ENCODE measurements at regions not wholly inside any gene's neighbourhood (a gene's known extent, or its start where the extent isn't known, plus 50 kb on each side); places are given as distances from the start of the nearest gene placed in this dataset.
"Not testable (repeated sequence)": the region's sequence is repeated elsewhere in the genome, so short reads cannot be mapped to it uniquely, and the experiment has no call there.

DNA sequence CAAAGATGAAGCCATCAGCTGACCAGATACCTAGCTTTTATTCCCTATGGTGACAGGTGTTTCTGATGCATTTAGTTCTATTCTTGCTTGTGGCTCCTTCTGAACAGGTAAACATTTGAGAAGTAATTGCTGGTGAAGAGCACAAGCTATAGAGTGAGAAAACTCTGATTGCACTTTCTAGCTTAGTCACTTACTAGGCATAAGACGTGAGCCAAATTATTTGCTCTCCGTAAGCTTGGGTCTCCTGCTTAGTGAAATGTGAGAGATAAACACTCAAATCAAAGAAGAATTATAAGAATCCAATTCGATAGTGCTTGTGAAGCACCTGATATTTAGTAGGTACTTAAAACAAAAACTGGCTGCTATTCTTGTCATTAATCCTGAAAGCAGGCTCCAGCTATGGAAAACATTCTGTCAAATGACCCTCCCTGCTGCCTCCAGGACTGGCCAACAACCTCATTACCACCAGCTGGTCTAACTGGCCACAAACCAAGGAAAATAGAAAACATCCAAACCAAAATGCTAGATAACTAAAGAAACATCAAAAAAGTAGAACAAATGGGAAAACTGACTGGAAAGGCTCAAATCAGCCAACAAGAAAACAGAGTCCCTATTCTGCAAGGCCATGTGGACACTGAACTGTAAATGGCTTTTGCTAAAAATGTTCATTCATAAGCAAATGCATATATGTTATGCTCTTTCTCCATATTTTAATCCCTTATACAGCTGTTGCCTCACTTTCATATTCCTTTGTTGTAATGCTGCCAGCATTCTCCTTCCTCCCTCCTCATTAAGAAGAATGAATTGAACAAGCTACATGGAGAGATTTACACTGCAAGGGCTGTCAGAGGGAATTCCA, 616.1 kb downstream of the DTWD2 start:
- peak in 1 of 3 experiments; percentile 57 for DNase-seq

DNA sequence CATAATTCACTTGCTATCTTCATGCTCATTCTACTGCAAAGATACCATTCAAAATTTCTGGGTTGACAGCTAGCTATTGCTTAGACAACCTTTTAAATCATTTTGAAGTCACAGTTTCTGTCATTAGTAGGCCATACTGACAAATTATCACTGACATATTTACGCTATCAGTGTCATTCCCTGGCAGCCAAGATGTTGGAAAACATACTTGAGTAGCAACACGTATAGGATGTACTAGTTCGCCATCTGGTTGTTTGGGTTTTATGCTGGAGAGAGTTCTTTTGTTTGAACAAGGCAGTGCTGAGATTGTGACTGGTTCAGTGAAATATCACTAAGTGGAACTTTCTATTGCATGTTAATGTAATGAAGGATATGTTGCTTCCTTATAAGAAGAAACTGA, 621.9 kb downstream of the DTWD2 start:
- DNase-seq, result peak in 1 of 3 experiments; percentile 4

DNA sequence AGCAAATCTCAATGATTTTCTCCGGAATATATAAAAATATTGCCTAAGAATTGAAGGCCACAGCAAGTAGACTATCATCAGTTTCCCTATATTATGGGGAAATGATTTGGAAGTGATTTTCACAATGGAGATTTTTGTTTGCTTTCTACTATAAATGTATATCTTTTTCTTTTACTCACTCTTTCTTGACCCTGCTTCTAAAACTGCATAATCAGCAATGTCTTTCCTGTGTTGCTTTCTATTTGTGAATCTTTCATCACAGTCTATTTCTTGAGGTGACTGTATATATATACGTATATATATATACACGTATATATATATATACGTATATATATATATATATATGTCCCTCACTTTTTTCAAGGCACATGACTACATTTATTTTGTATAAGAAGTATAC, 622.6 kb downstream of the DTWD2 start:
- DNase-seq, result no peak

DNA sequence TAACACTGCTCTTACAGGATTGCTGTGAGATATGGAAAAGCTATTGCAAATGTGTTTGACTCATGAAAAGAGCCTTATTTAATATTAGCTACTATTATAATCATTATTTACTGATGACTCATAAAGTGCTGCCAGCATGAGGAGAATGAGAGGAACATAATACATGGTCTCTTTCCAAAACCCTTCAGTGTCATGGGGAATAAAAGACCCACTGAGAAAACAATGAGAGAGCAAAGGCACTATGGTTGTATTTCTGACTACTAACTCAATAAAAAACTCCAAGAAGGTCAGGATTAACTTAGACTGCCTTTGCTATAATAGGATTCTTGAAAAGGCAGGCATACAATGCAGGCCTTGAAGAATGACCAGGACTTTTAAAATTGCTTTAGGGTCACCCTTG, 633.5 kb downstream of the DTWD2 start:
- DNase-seq, result peak in 2 of 3 experiments; percentile 73 to 89

DNA sequence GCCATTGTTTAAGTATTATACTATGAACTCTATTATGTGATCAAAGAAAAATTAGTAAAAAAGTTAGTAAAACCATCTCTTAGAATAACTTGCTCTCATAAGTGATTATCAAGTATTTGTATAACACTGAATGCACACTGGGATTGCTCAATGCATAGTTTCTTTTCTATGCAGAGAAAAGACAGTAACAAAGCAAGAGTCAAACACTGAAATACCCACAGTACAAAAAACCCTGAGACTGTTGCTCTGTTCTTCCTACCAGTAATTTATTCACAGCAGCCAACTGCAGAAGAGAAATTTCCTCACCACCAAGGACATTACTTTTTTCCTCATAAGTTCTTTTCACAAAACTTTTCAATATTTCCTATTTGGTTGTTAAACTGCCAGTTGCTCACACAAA, 634.4 kb downstream of the DTWD2 start:
- no peak for DNase-seq

DNA sequence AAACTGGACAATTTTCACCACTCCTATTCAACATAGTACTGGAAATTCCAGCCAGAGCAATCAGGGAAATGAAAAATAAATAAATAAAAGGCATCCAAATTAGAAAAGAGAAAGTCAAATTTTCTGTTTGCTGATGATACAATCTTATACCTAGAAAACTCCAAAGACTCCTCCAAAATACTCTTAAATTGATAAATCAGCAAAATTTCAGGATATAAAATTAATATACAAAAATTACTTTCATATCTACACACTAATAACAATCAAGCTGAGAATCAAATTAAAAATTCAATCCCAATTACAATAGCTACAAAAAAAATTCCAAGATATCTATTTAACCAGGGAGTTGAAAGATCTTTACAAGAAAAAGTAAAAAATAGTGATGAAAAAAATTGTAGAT, 651.9 kb downstream of the DTWD2 start:
- no peak for DNase-seq

DNA sequence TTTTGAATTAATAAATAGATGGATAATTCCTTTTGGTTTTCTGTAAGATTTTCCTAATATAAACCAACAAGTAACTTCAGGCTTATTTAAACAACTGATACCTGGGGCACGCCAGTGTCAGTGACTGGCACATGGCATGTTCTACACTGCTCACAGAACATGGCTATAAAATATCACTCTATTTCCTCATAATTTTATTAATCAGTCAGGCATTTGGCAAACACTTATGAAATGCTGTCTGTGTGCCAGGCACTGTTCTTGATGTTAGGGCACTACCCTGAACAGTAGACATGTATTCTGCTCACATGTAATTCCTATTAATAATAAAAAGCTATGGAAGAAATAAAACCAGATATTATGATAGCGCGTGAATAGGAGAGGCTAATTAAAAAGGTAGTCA, 661.0 kb downstream of the DTWD2 start:
- no peak for DNase-seq

DNA sequence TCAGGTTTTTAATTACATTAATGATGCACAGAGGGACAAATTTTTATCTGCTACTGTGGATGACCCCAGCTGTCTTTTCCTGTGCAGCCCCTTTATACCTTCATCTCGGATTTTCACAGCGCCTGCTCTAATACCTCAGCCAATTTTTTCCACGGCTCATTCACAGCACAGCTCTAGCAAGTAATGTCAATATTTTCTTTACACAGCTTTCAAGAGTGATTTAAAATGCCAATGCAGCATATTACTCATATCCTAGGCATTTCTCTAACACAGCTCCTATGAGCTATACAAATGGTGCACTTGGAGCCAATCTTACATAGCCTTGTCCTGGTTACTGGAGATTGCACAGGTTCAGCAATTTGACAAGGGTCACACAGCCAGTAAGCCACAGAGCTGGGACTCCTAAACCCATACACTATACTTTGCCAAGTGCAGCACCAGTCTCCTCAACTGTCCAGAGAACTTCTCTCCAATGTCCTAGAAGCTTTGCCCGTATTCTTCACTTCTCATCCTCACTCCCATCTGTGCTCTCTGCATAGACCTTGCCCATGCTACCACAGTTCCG, 661.8 kb downstream of the DTWD2 start:
- DNase-seq, result no peak

DNA sequence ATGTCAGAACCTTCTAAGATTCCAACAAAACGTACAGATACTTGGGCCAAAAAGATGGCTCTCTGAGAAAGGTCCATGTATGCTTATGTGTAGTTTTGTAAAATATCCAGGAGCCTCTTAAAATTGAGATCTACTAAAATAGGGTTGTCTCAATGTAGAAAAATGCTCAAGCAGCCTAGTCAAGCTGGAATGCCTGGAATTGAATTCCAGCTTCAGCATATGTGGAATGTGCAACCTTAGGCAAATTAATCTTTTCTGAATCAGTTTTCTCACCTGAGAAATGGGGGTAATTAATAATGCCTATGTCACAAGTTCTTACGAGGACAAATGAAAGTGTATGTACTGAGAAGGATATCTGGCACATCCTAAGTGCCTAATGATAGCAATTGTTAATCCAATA, 662.4 kb downstream of the DTWD2 start:
- no peak for DNase-seq

DNA sequence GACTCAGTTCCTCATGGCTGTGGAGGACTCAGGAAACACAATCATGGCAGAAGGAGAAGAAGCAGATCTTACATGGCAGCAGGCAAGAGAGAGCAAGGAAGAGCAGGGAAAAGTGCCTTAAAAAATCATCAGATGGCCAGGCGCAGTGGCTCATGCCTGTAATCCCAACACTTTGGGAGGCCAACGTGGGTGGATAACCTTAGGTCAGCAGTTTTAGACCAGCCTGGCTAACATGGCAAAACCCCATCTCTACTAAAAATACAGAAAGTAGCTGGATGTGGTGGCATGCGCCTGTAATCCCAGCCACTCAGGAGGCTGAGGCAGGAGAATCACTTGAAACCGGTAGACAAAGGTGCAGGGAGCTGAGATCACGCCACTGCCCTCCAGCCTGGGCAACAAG, 664.6 kb downstream of the DTWD2 start:
- DNase-seq, result not testable (repeated sequence)

DNA sequence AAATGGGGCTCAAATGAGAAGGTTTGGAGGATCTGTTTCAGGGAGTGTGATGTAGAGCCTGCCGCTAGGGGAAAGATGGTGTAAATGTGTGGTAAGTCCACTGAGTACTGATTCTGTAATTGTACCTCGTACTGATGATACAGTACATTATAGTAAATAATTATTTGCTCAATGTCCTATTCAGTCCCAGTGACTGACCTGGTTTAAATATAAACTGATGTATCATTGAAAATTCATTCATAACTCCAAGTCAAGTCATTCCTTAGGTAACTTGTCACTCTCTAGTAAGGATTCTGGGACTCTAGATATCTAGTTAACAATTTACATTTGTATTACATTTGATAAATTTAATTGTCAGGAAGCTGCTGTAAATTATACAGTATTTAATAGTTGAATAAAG, 667.3 kb downstream of the DTWD2 start:
- DNase-seq, result no peak

DNA sequence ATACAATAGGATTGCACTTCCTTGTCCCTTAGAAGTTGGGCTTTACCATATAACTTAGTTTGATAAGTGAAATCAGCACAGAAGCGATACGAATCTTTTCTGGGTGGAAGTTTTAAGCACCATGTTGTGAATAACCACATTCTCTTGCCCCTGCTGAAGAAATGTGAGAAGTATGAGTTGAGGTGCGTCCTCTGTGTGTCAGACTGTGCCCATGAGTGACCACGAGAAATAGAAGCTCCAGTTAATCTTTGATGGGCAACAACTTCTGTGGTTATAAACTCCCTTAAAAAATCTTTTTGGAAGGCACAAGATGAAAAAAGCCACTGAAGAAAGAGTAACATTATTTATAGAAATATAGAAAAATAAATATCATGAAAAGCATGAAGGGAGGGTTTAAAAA, 668.2 kb downstream of the DTWD2 start:
- DNase-seq, result no peak

DNA sequence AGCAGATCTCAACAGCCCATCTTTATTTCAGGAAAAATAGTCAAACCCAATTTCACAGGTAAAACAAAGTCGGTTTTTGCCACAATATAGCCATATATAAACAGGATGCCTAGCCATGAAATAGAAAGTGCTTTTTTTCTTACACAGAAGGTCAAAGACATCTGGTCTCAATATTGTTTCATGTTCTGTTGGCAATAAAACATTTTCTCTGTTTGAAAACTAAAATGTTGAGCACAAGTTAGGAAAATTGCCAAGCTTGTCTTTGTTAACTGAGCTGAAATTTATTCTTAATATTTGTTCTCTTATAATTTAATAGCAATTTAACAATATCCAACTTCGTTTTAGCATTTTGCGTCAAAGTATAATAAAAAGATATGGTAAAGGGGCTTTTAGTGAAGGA, 673.4 kb downstream of the DTWD2 start:
- no peak for DNase-seq

DNA sequence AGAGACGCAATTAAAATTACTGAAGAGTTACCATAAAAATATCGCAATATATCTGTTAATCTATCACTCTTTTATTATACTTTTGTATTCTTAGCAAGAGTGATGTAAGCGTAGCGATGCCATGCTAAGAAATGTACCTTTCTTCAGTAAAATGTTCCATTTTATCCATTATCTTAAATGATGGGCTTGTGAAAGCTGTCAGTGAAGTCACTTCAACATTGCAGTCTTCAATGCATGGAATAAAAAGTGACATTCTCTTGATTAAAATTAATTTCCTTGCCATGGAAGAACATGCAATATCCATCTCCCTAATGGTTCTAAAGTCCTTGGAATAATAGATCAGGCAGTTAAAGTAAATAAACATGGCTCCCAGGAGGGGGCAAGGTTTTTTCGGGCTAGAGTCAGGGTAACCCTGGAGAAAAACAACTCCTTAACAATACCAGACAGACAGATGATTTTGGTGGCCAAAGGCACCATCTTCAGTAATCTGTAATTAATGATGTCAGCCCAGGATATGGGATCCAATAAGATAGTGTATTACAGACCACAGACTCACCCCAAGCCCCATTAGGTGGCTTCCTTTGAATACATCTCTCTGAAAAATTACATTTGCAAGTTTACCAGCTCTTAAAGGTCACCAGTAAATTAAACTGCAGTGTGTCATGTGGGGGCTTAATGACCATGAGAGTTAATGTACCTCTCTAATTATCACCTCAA, 677.1 kb downstream of the DTWD2 start:
- peak in 1 of 3 experiments; percentile 18 for DNase-seq

DNA sequence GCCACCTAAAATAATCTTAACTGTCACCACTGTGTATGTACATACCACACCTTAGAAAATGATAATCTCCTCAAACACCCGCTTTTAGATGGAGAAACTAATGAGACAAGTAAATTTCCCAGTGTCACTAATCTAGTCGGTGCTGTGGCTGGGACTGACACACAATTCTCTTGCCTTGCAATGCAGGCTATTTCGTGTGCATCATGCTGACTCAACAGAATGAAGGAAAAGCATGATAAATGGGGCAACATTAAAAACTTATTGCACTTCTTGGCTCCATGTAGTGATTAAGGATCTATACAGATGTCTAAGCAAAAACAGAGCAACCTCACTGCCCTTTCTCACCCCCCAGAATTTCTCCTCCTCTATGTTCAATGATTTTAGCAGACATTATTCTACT, 677.9 kb downstream of the DTWD2 start:
- no peak for DNase-seq

DNA sequence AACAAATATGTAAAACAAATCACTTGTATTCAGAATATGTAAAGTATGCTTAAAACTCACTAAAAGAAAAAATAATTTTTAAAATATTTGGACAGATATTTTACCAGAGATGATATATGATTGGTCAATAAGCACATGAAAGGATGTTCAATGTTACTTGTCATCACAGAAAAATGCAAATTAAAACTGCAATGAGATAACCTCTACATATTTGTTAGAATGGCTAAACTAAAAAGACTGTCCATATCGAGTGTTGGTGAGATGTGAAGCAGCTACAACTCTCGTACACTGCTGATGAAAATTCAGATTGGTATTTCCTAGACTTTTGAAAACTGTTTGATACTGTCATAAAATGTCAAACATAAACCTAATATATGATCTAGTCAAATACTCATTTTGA, 685.1 kb downstream of the DTWD2 start:
- DNase-seq, result no peak

DNA sequence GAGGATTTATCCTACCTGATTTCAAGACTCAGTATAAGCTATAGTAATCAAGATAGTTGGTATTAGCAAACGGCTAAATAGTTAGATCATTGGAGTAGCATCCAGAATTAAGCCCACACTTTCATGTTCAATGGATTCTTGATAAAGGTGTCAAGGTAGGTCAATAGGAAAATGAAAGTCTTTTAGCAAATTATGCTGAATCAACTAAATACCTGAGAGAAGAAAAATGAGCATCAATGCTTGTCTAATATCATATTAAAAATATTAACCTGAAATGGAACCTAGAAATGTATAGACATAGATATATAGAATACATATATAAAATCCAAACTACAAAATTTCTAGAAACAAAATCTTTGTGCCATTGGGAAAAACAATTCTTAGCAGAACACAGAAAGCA, 685.6 kb downstream of the DTWD2 start:
- DNase-seq, result no peak

DNA sequence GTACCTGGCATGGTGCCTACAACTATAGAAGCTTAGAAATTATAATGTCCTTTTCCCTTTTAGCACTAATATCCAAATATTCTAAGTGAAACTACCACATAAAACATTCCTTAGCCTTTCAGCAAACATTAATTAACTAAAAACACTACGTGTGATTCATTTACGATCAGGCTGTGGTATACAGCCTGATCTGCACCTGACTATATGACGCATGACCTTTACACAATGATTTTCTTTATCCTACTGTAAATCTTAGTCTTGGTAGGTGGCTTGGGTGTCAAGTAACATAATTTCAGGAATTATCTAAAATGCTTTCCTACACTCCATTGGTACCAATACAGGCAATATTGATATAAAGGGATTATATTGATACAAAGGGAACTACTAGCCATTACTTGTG, 686.7 kb downstream of the DTWD2 start:
- no peak for DNase-seq

DNA sequence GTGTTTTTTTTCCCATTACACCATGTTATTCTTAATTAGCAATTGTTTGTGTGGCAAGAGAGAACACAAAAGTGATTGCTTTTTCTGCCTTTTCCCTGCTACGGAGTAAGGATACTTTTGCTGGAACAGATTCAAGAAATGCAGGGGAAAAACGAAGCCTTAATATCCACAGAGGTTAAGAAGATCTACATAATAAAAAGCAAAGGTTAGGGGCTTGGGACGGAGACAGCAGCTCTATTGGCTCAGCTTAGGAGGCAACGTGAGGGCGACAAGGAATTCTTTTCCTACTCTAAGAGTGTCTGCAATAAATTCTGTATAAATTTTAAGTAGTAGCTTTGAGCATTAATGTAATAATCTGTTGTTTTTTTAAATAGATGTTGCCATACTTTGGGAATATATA, 693.3 kb downstream of the DTWD2 start:
- no peak for DNase-seq

DNA sequence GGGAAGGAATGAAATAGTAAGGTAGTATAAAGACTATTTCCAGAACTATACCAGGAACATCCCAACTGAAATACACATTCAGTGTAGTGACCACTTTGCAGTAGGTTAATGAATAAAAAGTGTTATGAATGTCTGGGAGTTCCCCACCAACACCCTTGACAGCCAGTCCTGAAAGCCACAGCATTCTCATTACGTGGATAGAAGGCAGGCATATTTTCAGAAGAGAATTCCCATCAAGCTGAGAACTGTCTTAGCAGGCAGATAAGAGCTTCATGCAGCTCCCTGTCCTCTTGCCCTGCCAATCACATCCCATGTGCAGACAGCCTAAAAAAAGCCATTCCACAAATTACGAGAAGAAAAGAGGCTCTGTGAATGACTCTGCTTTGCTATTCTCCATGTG, 695.0 kb downstream of the DTWD2 start:
- no peak for DNase-seq

DNA sequence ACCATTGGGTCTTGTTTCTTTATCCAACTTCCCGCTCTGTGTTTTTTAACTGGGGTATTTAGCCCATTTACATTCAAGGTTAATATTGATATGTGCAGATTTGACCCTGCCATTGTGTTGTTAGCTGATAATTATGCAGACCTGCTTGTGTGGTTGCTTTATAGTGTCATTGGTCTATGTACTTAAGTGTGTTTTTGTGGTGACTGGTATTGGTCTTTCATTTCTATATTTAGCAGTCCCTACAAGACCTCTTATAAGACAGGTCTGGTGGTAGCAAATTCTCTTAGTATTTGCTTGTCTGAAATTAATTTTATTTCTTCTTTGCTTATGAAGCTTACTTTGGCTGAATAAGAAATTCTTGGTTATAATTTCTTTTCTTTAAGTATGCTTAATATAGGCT, 698.1 kb downstream of the DTWD2 start:
- DNase-seq, result no peak

DNA sequence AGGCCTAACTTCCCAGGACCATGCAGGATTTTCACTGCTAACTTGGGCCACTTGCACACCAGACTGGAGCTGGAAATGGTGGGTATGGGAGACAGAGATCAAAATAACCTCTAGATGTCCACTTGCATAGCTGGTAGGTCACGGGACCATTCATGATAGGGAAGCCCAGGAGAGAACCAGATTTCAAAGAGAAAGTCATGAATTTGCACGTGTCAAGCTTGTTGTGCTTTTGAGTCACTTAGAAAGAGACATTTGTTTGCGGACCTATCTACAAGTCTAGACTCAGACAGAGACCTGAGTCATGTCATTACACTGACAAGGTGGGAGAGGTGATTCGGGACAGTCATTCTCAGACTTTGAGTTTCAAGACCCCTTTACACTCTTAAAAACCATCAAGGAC, 704.1 kb downstream of the DTWD2 start:
- not testable (repeated sequence) for DNase-seq

DNA sequence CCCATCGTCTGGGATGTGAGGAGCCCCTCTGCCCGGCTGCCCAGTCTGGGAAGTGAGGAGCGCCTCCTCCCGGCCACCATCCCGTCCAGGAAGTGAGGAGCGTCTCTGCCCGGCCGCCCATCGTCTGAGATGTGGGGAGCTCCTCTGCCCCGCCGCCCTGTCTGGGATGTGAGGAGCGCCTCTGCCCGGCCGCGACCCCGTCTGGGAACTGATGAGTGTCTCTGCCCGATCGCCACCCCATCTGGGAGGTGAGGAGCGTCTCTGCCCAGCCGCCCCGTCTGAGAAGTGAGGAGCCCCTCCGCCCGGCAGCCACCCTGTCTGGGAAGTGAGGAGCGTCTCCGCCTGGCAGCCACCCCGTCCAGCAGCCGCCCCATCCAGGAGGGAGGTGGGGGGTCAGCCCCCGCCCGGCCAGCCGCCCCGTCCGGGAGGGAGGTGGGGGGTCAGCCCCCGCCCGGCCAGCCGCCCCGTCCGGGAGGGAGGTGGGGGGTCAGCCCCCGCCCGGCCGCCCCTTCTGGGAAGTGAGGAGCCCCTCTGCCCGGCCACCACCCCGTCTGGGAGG, 705.8 kb downstream of the DTWD2 start:
- not testable (repeated sequence) for DNase-seq

All from NCI-H1417 (cell line).